ENCODE measurements at regions not wholly inside any gene's neighbourhood (a gene's known extent, or its start where the extent isn't known, plus 50 kb on each side); places are given as distances from the start of the nearest gene placed in this dataset.

DNA sequence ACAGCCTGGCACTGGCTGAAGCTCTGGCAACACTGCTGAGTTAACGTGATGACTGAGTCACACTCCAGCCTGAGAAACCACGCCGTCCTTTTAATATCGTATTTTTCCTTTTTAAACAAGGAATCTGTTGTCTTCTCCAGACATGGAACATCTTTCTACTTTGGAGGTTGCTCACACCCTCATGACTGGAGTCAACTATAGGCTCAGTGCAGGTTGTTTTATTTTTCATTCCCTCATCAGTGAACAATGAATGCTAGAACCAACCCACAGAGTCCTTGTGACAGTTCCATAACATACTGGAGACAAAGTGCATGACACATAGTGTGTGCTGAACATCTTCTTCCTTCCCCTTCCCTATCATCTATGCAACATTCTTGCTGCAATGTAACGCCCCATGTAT is 76.8 kb upstream of the CPEB2 start:
- DNase-seq = no peak
- Histone ChIP-seq H3K9me3 (ENCODE audit: control insufficient read depth, low read length) (no peaks in the 10 kb centered on the region), H3K36me3 (ENCODE audit: control insufficient read depth, insufficient read depth, low read length) (no peaks in the 10 kb centered on the region), H3K27ac (ENCODE audit: insufficient read depth, low read length, poor library complexity, severe bottlenecking) (no peak overlapping the region), H3K4me3 (ENCODE audit: insufficient read depth, low read depth, low read length, poor library complexity, severe bottlenecking) (no peak overlapping the region), H3K4me1 (ENCODE audit: control insufficient read depth, insufficient read depth, low read length, poor library complexity, severe bottlenecking) (no peaks in the 10 kb centered on the region), H3K27me3 (replicated peaks; ENCODE audit: control insufficient read depth, insufficient read depth, low read length, poor library complexity, severe bottlenecking) (no peaks in the 10 kb centered on the region)

DNA sequence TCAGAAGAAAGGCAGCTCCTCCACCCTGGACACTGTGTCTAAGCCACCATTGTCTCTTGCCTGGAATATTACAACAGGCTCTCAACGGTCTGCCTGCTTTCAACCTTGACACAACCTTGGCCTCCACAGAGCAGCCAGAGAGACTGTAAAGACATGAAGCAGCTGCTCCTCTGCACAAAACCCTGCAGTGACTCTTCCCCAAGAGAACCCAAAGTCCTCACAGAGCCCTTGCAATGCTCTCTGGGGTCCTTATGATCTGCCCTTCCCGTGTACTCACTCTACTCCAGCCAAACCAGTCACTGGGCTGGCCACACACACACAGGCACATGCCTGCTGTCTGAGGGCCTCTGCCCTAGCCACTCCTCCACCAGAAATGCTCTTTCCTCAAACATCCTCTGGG is 75.9 kb upstream of the CPEB2 start:
- H3K9me3 ChIP-seq (ENCODE audit: control insufficient read depth, low read length) = no peaks in the 10 kb centered on the region
- H3K27me3 ChIP-seq (replicated peaks; ENCODE audit: control insufficient read depth, insufficient read depth, low read length, poor library complexity, severe bottlenecking) = no peaks in the 10 kb centered on the region
- H3K4me1 ChIP-seq (ENCODE audit: control insufficient read depth, insufficient read depth, low read length, poor library complexity, severe bottlenecking) = no peaks in the 10 kb centered on the region
- no peak overlapping the region for H3K27ac ChIP-seq (ENCODE audit: insufficient read depth, low read length, poor library complexity, severe bottlenecking)
- no peak for DNase-seq
- H3K4me3 ChIP-seq (ENCODE audit: insufficient read depth, low read depth, low read length, poor library complexity, severe bottlenecking) = no peak overlapping the region
- no peaks in the 10 kb centered on the region for H3K36me3 ChIP-seq (ENCODE audit: control insufficient read depth, insufficient read depth, low read length)

DNA sequence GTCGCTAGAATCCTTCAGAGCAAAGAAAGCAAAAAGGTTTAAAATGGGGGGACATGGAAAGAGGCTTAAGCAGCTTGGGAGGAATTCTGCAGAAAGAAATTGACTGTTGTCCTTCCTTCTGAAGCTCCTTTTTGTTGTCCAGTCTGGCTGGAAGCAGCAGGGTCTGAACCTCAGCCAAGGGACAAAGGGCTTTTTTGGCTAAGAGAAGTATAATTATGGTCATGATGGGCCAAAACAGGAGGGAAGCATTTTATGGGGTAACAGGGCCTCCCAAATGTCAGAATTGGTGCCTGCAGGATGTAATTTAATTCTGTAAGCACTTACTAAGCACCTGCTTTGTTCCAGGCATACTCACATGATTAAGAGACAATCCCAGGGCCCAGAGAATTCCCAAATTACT is 74.2 kb upstream of the CPEB2 start:
- H3K27me3 ChIP-seq (replicated peaks; ENCODE audit: control insufficient read depth, insufficient read depth, low read length, poor library complexity, severe bottlenecking) = no peaks in the 10 kb centered on the region
- H3K36me3 ChIP-seq (ENCODE audit: control insufficient read depth, insufficient read depth, low read length) = no peaks in the 10 kb centered on the region
- no peak for DNase-seq
- no peaks in the 10 kb centered on the region for H3K9me3 ChIP-seq (ENCODE audit: control insufficient read depth, low read length)
- no peaks in the 10 kb centered on the region for H3K4me1 ChIP-seq (ENCODE audit: control insufficient read depth, insufficient read depth, low read length, poor library complexity, severe bottlenecking)
- no peak overlapping the region for H3K4me3 ChIP-seq (ENCODE audit: insufficient read depth, low read depth, low read length, poor library complexity, severe bottlenecking)
- no peak overlapping the region for H3K27ac ChIP-seq (ENCODE audit: insufficient read depth, low read length, poor library complexity, severe bottlenecking)

DNA sequence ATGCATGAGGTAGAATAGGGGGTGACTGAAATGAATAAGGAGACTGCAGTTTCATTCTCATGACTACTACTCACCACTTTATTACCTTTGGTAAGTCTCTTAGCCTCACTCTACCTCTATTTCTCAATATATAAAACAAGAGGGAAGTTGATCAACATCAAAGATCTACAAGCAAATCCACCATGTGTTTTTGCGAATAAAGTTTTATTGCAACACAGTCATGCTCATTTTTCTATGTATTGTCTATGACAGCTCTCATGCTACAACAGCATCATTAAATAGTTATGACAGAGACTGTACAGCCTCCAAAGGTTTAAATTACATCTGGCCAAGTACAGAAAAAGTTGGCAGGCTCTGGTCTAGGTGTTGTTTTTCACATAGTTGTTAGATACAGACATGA is 72.6 kb upstream of the CPEB2 start:
- Histone ChIP-seq H3K4me3 (ENCODE audit: insufficient read depth, low read depth, low read length, poor library complexity, severe bottlenecking) (no peak overlapping the region), H3K4me1 (ENCODE audit: control insufficient read depth, insufficient read depth, low read length, poor library complexity, severe bottlenecking) (no peaks in the 10 kb centered on the region), H3K27me3 (replicated peaks; ENCODE audit: control insufficient read depth, insufficient read depth, low read length, poor library complexity, severe bottlenecking) (no peaks in the 10 kb centered on the region), H3K9me3 (ENCODE audit: control insufficient read depth, low read length) (no peaks in the 10 kb centered on the region), H3K27ac (ENCODE audit: insufficient read depth, low read length, poor library complexity, severe bottlenecking) (no peak overlapping the region), H3K36me3 (ENCODE audit: control insufficient read depth, insufficient read depth, low read length) (no peaks in the 10 kb centered on the region)
- no peak for DNase-seq

DNA sequence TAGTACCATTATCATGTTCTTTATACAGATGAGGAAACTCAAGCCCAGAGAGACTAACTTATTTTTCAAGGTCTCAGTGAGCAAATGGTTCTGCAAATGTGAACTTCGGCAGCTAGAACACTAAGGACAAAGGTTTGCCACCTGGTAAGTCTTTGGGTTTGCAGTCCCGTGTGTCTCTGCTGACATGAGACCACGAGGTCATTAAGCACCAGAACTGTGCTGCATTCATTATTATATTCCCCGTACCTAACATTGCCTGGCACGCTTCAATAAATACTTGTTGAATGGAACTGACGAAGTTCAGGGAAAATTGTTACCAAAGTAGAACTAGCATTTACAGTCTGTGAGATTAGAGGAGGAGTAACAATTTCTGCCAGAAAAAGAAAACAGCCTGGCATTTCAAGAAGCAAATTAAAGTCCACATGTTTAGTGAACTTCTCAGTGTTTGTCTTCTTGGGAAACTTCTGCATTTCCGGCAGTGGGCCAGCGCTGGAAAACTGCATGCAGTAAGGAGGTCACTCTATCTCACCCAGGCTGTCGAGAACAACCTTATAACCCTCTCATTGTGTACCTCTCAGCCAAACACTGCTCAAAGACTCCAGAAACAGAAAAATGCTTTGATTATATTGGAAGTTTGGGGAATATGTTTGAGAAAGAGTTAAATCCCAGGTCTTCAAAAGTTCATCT is 67.4 kb upstream of the CPEB2 start:
- DNase-seq = no peak
- Histone ChIP-seq H3K4me3 (ENCODE audit: insufficient read depth, low read depth, low read length, poor library complexity, severe bottlenecking) (no peak overlapping the region), H3K9me3 (ENCODE audit: control insufficient read depth, low read length) (no peaks in the 10 kb centered on the region), H3K27ac (ENCODE audit: insufficient read depth, low read length, poor library complexity, severe bottlenecking) (no peak overlapping the region), H3K4me1 (ENCODE audit: control insufficient read depth, insufficient read depth, low read length, poor library complexity, severe bottlenecking) (no peaks in the 10 kb centered on the region), H3K36me3 (ENCODE audit: control insufficient read depth, insufficient read depth, low read length) (no peaks in the 10 kb centered on the region), H3K27me3 (replicated peaks; ENCODE audit: control insufficient read depth, insufficient read depth, low read length, poor library complexity, severe bottlenecking) (peaks cover 7% of the 10 kb centered on the region)

DNA sequence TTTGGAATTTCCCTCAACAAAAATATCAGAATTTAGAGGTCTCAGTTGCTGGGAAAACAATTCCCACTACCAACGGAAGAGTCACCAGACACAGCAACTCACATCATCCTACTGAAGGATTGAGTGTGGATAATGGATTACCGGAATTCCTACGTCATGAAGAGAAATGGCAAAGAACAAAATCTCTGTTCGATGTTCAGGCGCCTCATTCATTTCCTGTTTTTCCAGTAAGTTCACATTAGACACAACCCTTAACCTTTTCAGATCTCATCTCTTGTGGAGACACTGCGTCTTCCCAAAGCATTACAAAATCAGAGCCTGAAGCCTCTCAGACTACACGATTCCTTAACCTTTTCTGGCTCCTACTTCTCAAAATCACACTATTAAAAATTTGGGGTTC is 58.5 kb upstream of the CPEB2 start:
- no peak overlapping the region for H3K4me3 ChIP-seq (ENCODE audit: insufficient read depth, low read depth, low read length, poor library complexity, severe bottlenecking)
- no peaks in the 10 kb centered on the region for H3K36me3 ChIP-seq (ENCODE audit: control insufficient read depth, insufficient read depth, low read length)
- DNase-seq = no peak
- no peaks in the 10 kb centered on the region for H3K9me3 ChIP-seq (ENCODE audit: control insufficient read depth, low read length)
- H3K27me3 ChIP-seq (replicated peaks; ENCODE audit: control insufficient read depth, insufficient read depth, low read length, poor library complexity, severe bottlenecking) = no peaks in the 10 kb centered on the region
- H3K27ac ChIP-seq (ENCODE audit: insufficient read depth, low read length, poor library complexity, severe bottlenecking) = no peak overlapping the region
- H3K4me1 ChIP-seq (ENCODE audit: control insufficient read depth, insufficient read depth, low read length, poor library complexity, severe bottlenecking) = no peaks in the 10 kb centered on the region

DNA sequence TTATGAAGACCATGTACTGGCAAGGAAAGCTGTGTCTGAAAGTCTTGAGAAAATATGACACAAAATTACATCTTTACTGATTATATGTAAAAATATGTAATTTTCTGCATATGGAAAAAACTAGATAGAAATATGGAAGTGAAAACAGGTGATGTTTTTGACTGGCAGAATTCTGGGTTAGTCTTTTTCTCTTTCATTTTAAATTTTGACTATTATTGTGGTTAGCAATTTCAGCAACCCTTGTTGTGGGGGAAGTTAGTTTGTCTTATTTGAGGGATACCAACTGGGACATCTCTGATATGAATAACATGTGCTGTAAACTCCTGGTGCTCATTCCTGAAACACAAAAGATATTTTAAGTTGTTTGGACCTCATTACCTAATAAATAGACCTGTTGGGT is 49.9 kb upstream of the CPEB2 start:
- no peaks in the 10 kb centered on the region for H3K36me3 ChIP-seq (ENCODE audit: control insufficient read depth, insufficient read depth, low read length)
- no peak overlapping the region for H3K27ac ChIP-seq (ENCODE audit: insufficient read depth, low read length, poor library complexity, severe bottlenecking)
- H3K27me3 ChIP-seq (replicated peaks; ENCODE audit: control insufficient read depth, insufficient read depth, low read length, poor library complexity, severe bottlenecking) = no peaks in the 10 kb centered on the region
- H3K9me3 ChIP-seq (ENCODE audit: control insufficient read depth, low read length) = no peaks in the 10 kb centered on the region
- no peak for DNase-seq
- H3K4me1 ChIP-seq (ENCODE audit: control insufficient read depth, insufficient read depth, low read length, poor library complexity, severe bottlenecking) = no peaks in the 10 kb centered on the region
- no peak overlapping the region for H3K4me3 ChIP-seq (ENCODE audit: insufficient read depth, low read depth, low read length, poor library complexity, severe bottlenecking)
